SK-N-SH (cell line): ENCODE measurements at regions not wholly inside any gene's neighbourhood (a gene's known extent, or its start where the extent isn't known, plus 50 kb on each side); places are given as distances from the start of the nearest gene placed in this dataset.

ENCODE experiments used
- CTCF ChIA-PET: fragments of 300-600, 350-600 bp; formaldehyde crosslinking; extraction: SDS; loops from one replicate; lab custom pipeline; 2021; lab: Yijun Ruan, JAX
- POLR2A ChIA-PET: fragments of 350-600 bp; sonication (Branson Sonifier 250); formaldehyde crosslinking; extraction: SDS; loops from one replicate; lab custom pipeline; 2020; ENCODE audit warnings: antibody characterized with exemption, inconsistent platforms; lab: Yijun Ruan, JAX
- DNase-seq: peaks from one replicate; pipeline ENCODE4 v3.0.0; 2012
- H2AFZ ChIP-seq: fragments of 200-600 bp; sonication (generic); 2 replicates; pipeline ENCODE4 v1.8.1; 2016; ENCODE audit warnings: antibody characterized with exemption, mild to moderate bottlenecking, low read depth
- H3F3A ChIP-seq: fragments of 200-600 bp; sonication (generic); replicated peaks from 2 replicates; pipeline ENCODE3; 2016; ENCODE audit warnings: antibody characterized with exemption, mild to moderate bottlenecking; ENCODE audit not compliant: insufficient read depth
- H3K27ac ChIP-seq, 2 experiments: fragments of 200-500 bp in 1 of 2; fragments of 200-600 bp in 1 of 2; sonication (Bioruptor generic) in 1 of 2; sonication (generic), shearing (Covaris generic) in 1 of 2; 2 replicates each; pipeline versions ENCODE4 v1.5.1 to v1.6.1; 2014 to 2016; ENCODE audit warnings: low read depth in 2 of 2, inconsistent platforms in 1 of 2, low read length in 1 of 2, mild to moderate bottlenecking in 1 of 2, mixed read lengths in 1 of 2
- H3K27me3 ChIP-seq: fragments of 200-600 bp; sonication (generic), shearing (Covaris generic); 2 replicates; pipeline ENCODE4 v1.6.1; 2016; ENCODE audit warnings: mixed run types; ENCODE audit not compliant: insufficient read depth
- H3K36me3 ChIP-seq, 2 experiments: fragments of 200-500 bp in 1 of 2; fragments of 200-600 bp in 1 of 2; sonication (Bioruptor generic) in 1 of 2; sonication (generic) in 1 of 2; replicated peaks in 1 of 2; 2 replicates each; pipeline versions ENCODE3 to v1.5.1; 2014 to 2016; ENCODE audit warnings: low read length in 1 of 2, mild to moderate bottlenecking in 1 of 2; ENCODE audit not compliant: insufficient read depth in 2 of 2, control insufficient read depth in 1 of 2
- H3K4me1 ChIP-seq, 2 experiments: fragments of 200-500 bp in 1 of 2; fragments of 200-600 bp in 1 of 2; sonication (Bioruptor generic) in 1 of 2; sonication (generic), shearing (Covaris generic) in 1 of 2; 2 replicates each; pipeline versions ENCODE4 v1.5.1 to v1.6.1; 2014 to 2016; ENCODE audit warnings: low read depth in 1 of 2, low read length in 1 of 2, mixed run types in 1 of 2; ENCODE audit not compliant: insufficient read depth in 2 of 2, control insufficient read depth in 1 of 2
- H3K4me2 ChIP-seq: fragments of 200-600 bp; sonication (generic), shearing (Covaris generic); 2 replicates; pipeline ENCODE4 v1.6.1; 2017; ENCODE audit warnings: mixed run types
- H3K4me3 ChIP-seq, 2 experiments: fragments of 200-500 bp in 1 of 2; fragments of 200-600 bp in 1 of 2; sonication (Bioruptor generic) in 1 of 2; sonication (generic), shearing (Covaris generic) in 1 of 2; 2 replicates each; pipeline versions ENCODE4 v1.5.1 to v1.8.1; 2014 to 2016; ENCODE audit warnings: low read depth in 2 of 2, inconsistent platforms in 1 of 2, low read length in 1 of 2, mild to moderate bottlenecking in 1 of 2, mixed read lengths in 1 of 2, moderate library complexity in 1 of 2
- H3K79me2 ChIP-seq: fragments of 200-600 bp; sonication (generic); 2 replicates; pipeline ENCODE4 v1.8.1; 2017; ENCODE audit warnings: mild to moderate bottlenecking; ENCODE audit not compliant: insufficient read depth
- H3K9ac ChIP-seq: fragments of 200-600 bp; sonication (generic); 2 replicates; pipeline ENCODE4 v1.6.1; 2017; ENCODE audit warnings: mixed run types
- H3K9me2 ChIP-seq: fragments of 200-600 bp; sonication (generic); 2 replicates; pipeline ENCODE4 v1.6.1; 2017; ENCODE audit warnings: mixed run types
- H3K9me3 ChIP-seq: fragments of 200-600 bp; sonication (generic); 2 replicates; pipeline ENCODE4 v1.6.1; 2017; ENCODE audit warnings: mixed run types, mild to moderate bottlenecking, moderate library complexity
- H4K20me1 ChIP-seq: fragments of 200-600 bp; sonication (generic); 2 replicates; pipeline ENCODE4 v1.6.1; 2017; ENCODE audit warnings: mild to moderate bottlenecking, mixed run types; ENCODE audit not compliant: insufficient read depth
- CHD2 ChIP-seq: fragments of 150-350 bp; IDR thresholded peaks from 2 replicates; pipeline ENCODE4 v1.6.1; 2018; ENCODE audit warnings: low read length; ENCODE audit not compliant: partially characterized antibody
- EP300 ChIP-seq, 2 experiments: IDR thresholded peaks; 2 replicates each; pipeline versions ENCODE4 v1.4.0 to v1.6.1; 2012; ENCODE audit warnings: borderline replicate concordance in 1 of 2, low read depth in 1 of 2, low read length in 1 of 2
- FOXM1 ChIP-seq: IDR thresholded peaks from 2 replicates; pipeline ENCODE4 v1.4.0; 2012; ENCODE audit warnings: low read depth, mild to moderate bottlenecking
- GABPA ChIP-seq: IDR thresholded peaks from 2 replicates; pipeline ENCODE4 v1.4.0; 2012; ENCODE audit warnings: low read depth, mild to moderate bottlenecking
- JUND ChIP-seq: IDR thresholded peaks from 2 replicates; pipeline ENCODE4 v1.4.0; 2012
- MEF2A ChIP-seq: IDR thresholded peaks from 2 replicates; pipeline ENCODE4 v1.4.0; 2012; ENCODE audit warnings: low read depth, borderline replicate concordance
- NFIC ChIP-seq: IDR thresholded peaks from 2 replicates; pipeline ENCODE4 v1.4.0; 2012; ENCODE audit warnings: borderline replicate concordance
- NRF1 ChIP-seq: IDR thresholded peaks from 2 replicates; pipeline ENCODE4 v1.6.1; 2012; ENCODE audit warnings: low read depth, mild to moderate bottlenecking, low read length
- PBX3 ChIP-seq: IDR thresholded peaks from 2 replicates; pipeline ENCODE4; 2012
- POLR2AphosphoS5 ChIP-seq: IDR thresholded peaks from 2 replicates; pipeline ENCODE4 v1.6.1; 2012; ENCODE audit warnings: low read depth, low read length
- RAD21 ChIP-seq: IDR thresholded peaks from 2 replicates; pipeline ENCODE4 v1.6.1; 2012; ENCODE audit warnings: mild to moderate bottlenecking, low read length
- RCOR1 ChIP-seq: fragments of 150-350 bp; IDR thresholded peaks from 2 replicates; pipeline ENCODE4 v1.6.1; 2017; ENCODE audit warnings: antibody characterized with exemption, low read length
- SIN3A ChIP-seq: IDR thresholded peaks from 2 replicates; pipeline ENCODE4 v1.6.1; 2012; ENCODE audit warnings: low read depth, mild to moderate bottlenecking, low read length, moderate library complexity, borderline replicate concordance
- TAF1 ChIP-seq: IDR thresholded peaks from 2 replicates; pipeline ENCODE4 v1.6.1; 2012; ENCODE audit warnings: low read depth, mild to moderate bottlenecking, low read length, moderate library complexity, borderline replicate concordance
- WGBS: methylation state at CpG from one replicate; pipeline ENCODE4 v1.1.6; 2017; ENCODE audit warnings: low lambda C conversion rate; 5-methylcytosine and 5-hydroxymethylcytosine counted together
- TF ChIP-seq, protein P1 (sequence below): IDR thresholded peaks from 2 replicates; pipeline ENCODE4 v1.6.1; 2012; ENCODE audit warnings: mild to moderate bottlenecking, low read depth, low read length, moderate library complexity
- TF ChIP-seq, protein P2 (sequence below): IDR thresholded peaks from 2 replicates; pipeline ENCODE4 v1.4.0; 2012; ENCODE audit warnings: low read depth, borderline replicate concordance
- TF ChIP-seq, protein P3 (sequence below): IDR thresholded peaks from 2 replicates; pipeline ENCODE4 v1.4.0; 2012; ENCODE audit warnings: low read depth

DNA sequence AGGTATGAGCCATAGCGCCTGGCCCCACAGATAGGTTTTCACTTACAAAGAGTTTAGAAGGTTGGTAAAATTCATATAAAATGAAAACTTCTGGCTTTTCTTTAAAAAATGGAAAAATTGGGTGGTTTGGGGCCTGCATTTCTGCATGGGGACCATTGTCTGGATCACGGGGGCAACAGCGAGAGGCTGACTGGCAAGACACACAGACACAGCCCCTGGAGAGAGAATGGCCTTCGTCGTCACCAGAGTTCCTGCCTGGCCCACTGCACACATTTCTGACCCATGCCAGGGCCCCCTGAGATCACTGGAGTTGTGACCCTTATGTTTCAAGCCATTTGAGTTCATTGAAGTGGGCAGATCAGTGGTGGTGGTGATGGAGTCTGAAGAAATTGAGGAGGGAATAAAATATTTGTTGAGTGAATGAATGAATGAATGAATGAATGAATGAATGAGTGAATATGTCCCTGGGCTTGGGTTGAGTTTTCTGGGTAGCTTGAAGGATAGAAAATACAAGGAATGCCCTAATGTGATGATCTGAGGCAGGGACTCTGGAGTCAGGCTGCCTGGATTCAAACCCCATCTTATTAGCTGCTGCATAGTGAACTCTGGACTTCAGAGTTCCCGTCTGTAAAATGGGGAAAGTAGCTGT is 173.8 kb downstream of the ZFP64 start (continued):
- TF ChIP-seq, protein P1, sequence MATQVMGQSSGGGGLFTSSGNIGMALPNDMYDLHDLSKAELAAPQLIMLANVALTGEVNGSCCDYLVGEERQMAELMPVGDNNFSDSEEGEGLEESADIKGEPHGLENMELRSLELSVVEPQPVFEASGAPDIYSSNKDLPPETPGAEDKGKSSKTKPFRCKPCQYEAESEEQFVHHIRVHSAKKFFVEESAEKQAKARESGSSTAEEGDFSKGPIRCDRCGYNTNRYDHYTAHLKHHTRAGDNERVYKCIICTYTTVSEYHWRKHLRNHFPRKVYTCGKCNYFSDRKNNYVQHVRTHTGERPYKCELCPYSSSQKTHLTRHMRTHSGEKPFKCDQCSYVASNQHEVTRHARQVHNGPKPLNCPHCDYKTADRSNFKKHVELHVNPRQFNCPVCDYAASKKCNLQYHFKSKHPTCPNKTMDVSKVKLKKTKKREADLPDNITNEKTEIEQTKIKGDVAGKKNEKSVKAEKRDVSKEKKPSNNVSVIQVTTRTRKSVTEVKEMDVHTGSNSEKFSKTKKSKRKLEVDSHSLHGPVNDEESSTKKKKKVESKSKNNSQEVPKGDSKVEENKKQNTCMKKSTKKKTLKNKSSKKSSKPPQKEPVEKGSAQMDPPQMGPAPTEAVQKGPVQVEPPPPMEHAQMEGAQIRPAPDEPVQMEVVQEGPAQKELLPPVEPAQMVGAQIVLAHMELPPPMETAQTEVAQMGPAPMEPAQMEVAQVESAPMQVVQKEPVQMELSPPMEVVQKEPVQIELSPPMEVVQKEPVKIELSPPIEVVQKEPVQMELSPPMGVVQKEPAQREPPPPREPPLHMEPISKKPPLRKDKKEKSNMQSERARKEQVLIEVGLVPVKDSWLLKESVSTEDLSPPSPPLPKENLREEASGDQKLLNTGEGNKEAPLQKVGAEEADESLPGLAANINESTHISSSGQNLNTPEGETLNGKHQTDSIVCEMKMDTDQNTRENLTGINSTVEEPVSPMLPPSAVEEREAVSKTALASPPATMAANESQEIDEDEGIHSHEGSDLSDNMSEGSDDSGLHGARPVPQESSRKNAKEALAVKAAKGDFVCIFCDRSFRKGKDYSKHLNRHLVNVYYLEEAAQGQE, result no peak

GRCh38 chr20:52016022-52016421 is 175.6 kb downstream of the ZFP64 start:
- Histone ChIP-seq H2AFZ (no peak overlapping the region), H3K27ac (no peak overlapping the region), H3K9me3 (0 out of 2 replicates have a peak, but pooled peaks cover 3% of the 10 kb centered on the region), H4K20me1 (no peaks in the 10 kb centered on the region), H3K9me2 (no peaks in the 10 kb centered on the region), H3K4me2 (no peak overlapping the region), H3K36me3 (no peaks in the 10 kb centered on the region), H3F3A (no peaks in the 10 kb centered on the region), H3K9ac (no peak overlapping the region), H3K4me3 (no peak overlapping the region), H3K4me1 (peaks cover 0 to 4% of the 10 kb centered on the region in 2 experiments; a peak in 3 of 4 replicates), H3K79me2 (no peaks in the 10 kb centered on the region), H3K27me3 (no peaks in the 10 kb centered on the region)
- POLR2A ChIA-PET, result no interaction called here
- WGBS, result 86% methylated on average over 5 of the region's 5 CpGs
- CTCF ChIA-PET, result no interaction called here
- no peak for DNase-seq
- no peak for TF ChIP-seq TAF1
- TF ChIP-seq CHD2, result no peak
- TF ChIP-seq, protein P1, result no peak
- no peak for TF ChIP-seq GABPA
- no peak for TF ChIP-seq RAD21
- TF ChIP-seq JUND, result no peak
- no peak for TF ChIP-seq EP300 (IDR thresholded peaks at IDR 0.05; ENCODE audit: borderline replicate concordance in 1 of 2, low read depth in 1 of 2, low read length in 1 of 2)
- TF ChIP-seq, protein P2, sequence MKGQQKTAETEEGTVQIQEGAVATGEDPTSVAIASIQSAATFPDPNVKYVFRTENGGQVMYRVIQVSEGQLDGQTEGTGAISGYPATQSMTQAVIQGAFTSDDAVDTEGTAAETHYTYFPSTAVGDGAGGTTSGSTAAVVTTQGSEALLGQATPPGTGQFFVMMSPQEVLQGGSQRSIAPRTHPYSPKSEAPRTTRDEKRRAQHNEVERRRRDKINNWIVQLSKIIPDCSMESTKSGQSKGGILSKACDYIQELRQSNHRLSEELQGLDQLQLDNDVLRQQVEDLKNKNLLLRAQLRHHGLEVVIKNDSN, result no peak
- TF ChIP-seq SIN3A, result no peak
- TF ChIP-seq, protein P3, sequence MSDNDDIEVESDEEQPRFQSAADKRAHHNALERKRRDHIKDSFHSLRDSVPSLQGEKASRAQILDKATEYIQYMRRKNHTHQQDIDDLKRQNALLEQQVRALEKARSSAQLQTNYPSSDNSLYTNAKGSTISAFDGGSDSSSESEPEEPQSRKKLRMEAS, result no peak
- no peak for TF ChIP-seq POLR2AphosphoS5
- no peak for TF ChIP-seq RCOR1
- TF ChIP-seq PBX3, result no peak
- no peak for TF ChIP-seq MEF2A
- TF ChIP-seq FOXM1, result no peak
- TF ChIP-seq NRF1, result no peak
- no peak for TF ChIP-seq NFIC
